Uterus (tissue), 3 donors: ENCODE measurements at regions not wholly inside any gene's neighbourhood (a gene's known extent, or its start where the extent isn't known, plus 50 kb on each side); places are given as distances from the start of the nearest gene placed in this dataset.

ENCODE experiments used
- DNase-seq, 2 donors: peaks; one replicate each; pipeline ENCODE4 v3.0.0-alpha.2; 2019 to 2020
- H3K27ac ChIP-seq, 2 donors: fragments of 200-600 bp; sonication (generic); 1 replicate in 1 of 2; 2 replicates in 1 of 2; pipeline ENCODE4 v1.5.1; 2016 to 2018
- H3K27me3 ChIP-seq, 2 donors: fragments of 200-600 bp; sonication (generic); one replicate each; pipeline ENCODE4 v1.5.1; 2018 to 2019; ENCODE audit warnings: control low read depth in 1 of 2
- H3K36me3 ChIP-seq, 2 donors: fragments of 200-600 bp; sonication (generic); one replicate each; pipeline ENCODE4 v1.5.1; 2019; ENCODE audit warnings: control low read depth in 1 of 2
- H3K4me1 ChIP-seq, 2 donors: fragments of 200-600 bp; sonication (generic); one replicate each; pipeline ENCODE4 v1.5.1; 2018 to 2019; ENCODE audit warnings: control low read depth in 1 of 2
- H3K4me3 ChIP-seq, 2 donors: fragments of 200-600 bp; sonication (generic); 1 replicate in 1 of 2; 2 replicates in 1 of 2; pipeline ENCODE4 v1.5.1; 2018 to 2019; ENCODE audit warnings: mild to moderate bottlenecking in 1 of 2
- H3K9me3 ChIP-seq, 2 donors: fragments of 200-600 bp; sonication (generic); one replicate each; pipeline ENCODE4 v1.5.1; 2019; ENCODE audit warnings: control low read depth in 1 of 2
- POLR2A ChIP-seq, 2 donors: fragments of 450-650 bp; IDR thresholded peaks; one replicate each; pipeline ENCODE4 v1.6.1; 2016; ENCODE audit warnings: antibody characterized with exemption in 2 of 2, mild to moderate bottlenecking in 1 of 2, moderate library complexity in 1 of 2
- intact Hi-C: fragments of 100-400 bp; cut with DNase I; formaldehyde crosslinking; loops from one replicate; pipeline ENCODE4 v1.15.1; 2023; ENCODE audit warnings: low total_unique reads
- TF ChIP-seq, protein P1 (sequence below), 4 experiments: fragments of 200-600 bp in 2 of 4; fragments of 450-650 bp in 2 of 4; sonication (generic) in 2 of 4; IDR thresholded peaks; one replicate each; pipeline ENCODE4 v1.5.1; 2016 to 2019; ENCODE audit warnings: antibody characterized with exemption in 4 of 4, mild to moderate bottlenecking in 2 of 4, moderate library complexity in 1 of 4
- donor health status: DM: yes; HTN: yes; CAD: no.

- H3K4me1 ChIP-seq: peaks cover 0 to 7% of the 10 kb centered on the region in 2 donors
Observed at GRCh38 chr11:113552271-113552670, 77.1 kb upstream of the DRD2 start.

DNA sequence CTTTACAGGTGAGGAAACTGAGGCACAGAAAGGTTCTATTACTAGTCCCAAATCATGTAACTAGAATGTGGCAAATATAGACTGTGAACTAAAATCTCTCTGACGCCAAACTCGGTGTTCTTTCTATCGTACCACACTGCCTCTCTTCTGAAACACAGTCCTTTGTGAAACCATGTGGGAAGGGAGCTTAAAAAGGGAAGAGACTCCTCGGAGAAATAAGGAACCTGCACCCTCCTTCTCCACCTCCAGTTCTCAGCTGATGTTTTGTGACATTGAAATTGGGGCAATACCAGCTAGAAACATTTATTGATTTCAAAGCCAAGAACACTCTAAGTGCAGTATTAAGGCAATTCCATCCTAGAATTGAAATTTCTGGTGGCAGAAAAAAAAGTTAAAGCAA is 76.4 kb upstream of the DRD2 start:
- Histone ChIP-seq H3K4me3 (no peak overlapping the region), H3K27ac (no peak overlapping the region), H3K27me3 (no peaks in the 10 kb centered on the region), H3K36me3 (no peaks in the 10 kb centered on the region), H3K9me3 (no peaks in the 10 kb centered on the region), H3K4me1 (peaks cover 0 to 7% of the 10 kb centered on the region in 2 donors)
- DNase-seq: no peak
- TF ChIP-seq, protein P1, sequence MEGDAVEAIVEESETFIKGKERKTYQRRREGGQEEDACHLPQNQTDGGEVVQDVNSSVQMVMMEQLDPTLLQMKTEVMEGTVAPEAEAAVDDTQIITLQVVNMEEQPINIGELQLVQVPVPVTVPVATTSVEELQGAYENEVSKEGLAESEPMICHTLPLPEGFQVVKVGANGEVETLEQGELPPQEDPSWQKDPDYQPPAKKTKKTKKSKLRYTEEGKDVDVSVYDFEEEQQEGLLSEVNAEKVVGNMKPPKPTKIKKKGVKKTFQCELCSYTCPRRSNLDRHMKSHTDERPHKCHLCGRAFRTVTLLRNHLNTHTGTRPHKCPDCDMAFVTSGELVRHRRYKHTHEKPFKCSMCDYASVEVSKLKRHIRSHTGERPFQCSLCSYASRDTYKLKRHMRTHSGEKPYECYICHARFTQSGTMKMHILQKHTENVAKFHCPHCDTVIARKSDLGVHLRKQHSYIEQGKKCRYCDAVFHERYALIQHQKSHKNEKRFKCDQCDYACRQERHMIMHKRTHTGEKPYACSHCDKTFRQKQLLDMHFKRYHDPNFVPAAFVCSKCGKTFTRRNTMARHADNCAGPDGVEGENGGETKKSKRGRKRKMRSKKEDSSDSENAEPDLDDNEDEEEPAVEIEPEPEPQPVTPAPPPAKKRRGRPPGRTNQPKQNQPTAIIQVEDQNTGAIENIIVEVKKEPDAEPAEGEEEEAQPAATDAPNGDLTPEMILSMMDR (IDR thresholded peaks at IDR 0.05): no peak
- no peak for TF ChIP-seq POLR2A (IDR thresholded peaks at IDR 0.05)
- intact Hi-C loops: no loop called here

More at GRCh38 chr11:113552271-113552670, 77.1 kb upstream of the DRD2 start:
- H3K9me3 ChIP-seq: no peaks in the 10 kb centered on the region
- TF ChIP-seq, protein P1 (IDR thresholded peaks at IDR 0.05): no peak
- no peak for TF ChIP-seq POLR2A (IDR thresholded peaks at IDR 0.05)
- no peak overlapping the region for H3K27ac ChIP-seq
- H3K36me3 ChIP-seq: no peaks in the 10 kb centered on the region
- no peak for DNase-seq
- H3K4me3 ChIP-seq: no peak overlapping the region
- intact Hi-C loops: no loop called here
- H3K27me3 ChIP-seq: no peaks in the 10 kb centered on the region

- DNase-seq: no peak
- TF ChIP-seq, protein P1 (IDR thresholded peaks at IDR 0.05): no peak
- TF ChIP-seq POLR2A (IDR thresholded peaks at IDR 0.05): no peak
- intact Hi-C loops: loop anchor here (10.0 kb wide), 1 partner anchor 255 kb away; no protein-coding TSS in a partner anchor
- Histone ChIP-seq H3K9me3 (no peaks in the 10 kb centered on the region), H3K27ac (no peak overlapping the region), H3K4me1 (peaks cover 0 to 7% of the 10 kb centered on the region in 2 donors), H3K36me3 (no peaks in the 10 kb centered on the region), H3K27me3 (no peaks in the 10 kb centered on the region), H3K4me3 (no peak overlapping the region)
Observed at GRCh38 chr11:113549611-113550578, 74.7 kb upstream of the DRD2 start.

DNA sequence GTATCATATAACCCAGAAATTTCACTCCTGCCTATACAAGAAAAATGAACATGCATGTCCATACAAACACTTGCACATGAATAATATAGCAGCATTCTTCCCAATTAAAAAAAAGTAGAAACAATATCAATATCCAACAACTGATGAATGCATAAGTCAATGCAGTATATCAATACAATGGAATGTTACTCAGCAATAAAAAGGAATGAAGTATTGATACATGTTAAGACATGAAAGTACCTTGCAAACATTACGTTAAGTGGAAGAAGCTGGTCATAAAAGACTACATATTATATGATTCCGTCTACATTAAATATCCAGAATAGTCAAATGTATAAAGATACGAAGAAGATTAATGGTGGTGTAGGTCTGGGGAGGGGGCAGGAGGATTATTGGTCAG is 73.9 kb upstream of the DRD2 start:
- Histone ChIP-seq H3K4me1 (peaks cover 0 to 7% of the 10 kb centered on the region in 2 donors), H3K4me3 (no peak overlapping the region), H3K9me3 (no peaks in the 10 kb centered on the region), H3K27ac (no peak overlapping the region), H3K27me3 (no peaks in the 10 kb centered on the region), H3K36me3 (no peaks in the 10 kb centered on the region)
- DNase-seq: no peak
- TF ChIP-seq POLR2A (IDR thresholded peaks at IDR 0.05): no peak
- TF ChIP-seq, protein P1 (IDR thresholded peaks at IDR 0.05): no peak
- intact Hi-C loops: loop anchor here (10.0 kb wide), 1 partner anchor 254 kb away; no protein-coding TSS in a partner anchor

DNA sequence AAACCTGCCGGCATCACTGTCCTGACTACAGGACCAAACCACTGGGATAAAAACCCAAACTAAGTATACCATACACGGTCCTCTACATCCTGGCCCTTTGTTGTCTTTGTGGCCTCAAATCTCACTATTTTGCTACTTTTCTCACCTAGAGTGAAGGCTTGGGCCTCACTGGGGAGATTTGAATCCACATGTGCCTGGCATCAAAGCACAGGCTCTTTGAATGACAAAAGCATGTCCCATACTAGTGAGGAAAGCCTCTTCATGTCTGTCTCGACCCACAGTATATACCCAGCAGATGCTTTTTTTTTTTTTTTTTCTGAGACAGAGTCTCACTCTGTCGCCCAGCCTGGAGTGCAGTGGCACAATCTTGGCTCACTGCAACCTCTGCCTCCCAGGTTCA is 72.5 kb upstream of the DRD2 start:
- intact Hi-C loops: loop anchor here (10.0 kb wide), 1 partner anchor 253 kb away; no protein-coding TSS in a partner anchor
- H3K9me3 ChIP-seq: no peaks in the 10 kb centered on the region
- TF ChIP-seq, protein P1 (IDR thresholded peaks at IDR 0.05): no peak
- TF ChIP-seq POLR2A (IDR thresholded peaks at IDR 0.05): no peak
- no peaks in the 10 kb centered on the region for H3K4me1 ChIP-seq
- H3K36me3 ChIP-seq: no peaks in the 10 kb centered on the region
- no peaks in the 10 kb centered on the region for H3K27me3 ChIP-seq
- no peak overlapping the region for H3K4me3 ChIP-seq
- no peak for DNase-seq
- no peak overlapping the region for H3K27ac ChIP-seq
